GM23338 (cell line): ENCODE measurements at regions not wholly inside any gene's neighbourhood (a gene's known extent, or its start where the extent isn't known, plus 50 kb on each side); places are given as distances from the start of the nearest gene placed in this dataset.

Source experiments
- ATAC-seq: fragments of 200-7000 bp; cut with Tn5 transposase; 3 replicates; pipeline ENCODE4 v1.9.1; 2020
- DNase-seq: peaks from one replicate; pipeline ENCODE4 v3.0.0-alpha.2; 2015; ENCODE audit warnings: low spot score
- H2AFZ ChIP-seq: fragments of 200-600 bp; sonication (generic); 2 replicates; pipeline ENCODE4 v1.8.0; 2016; ENCODE audit warnings: antibody characterized with exemption, mild to moderate bottlenecking, moderate library complexity
- H3F3A ChIP-seq: fragments of 200-600 bp; sonication (generic); replicated peaks from 2 replicates; pipeline ENCODE4 v1.8.0; 2017; ENCODE audit warnings: antibody characterized with exemption, mixed run types, low read depth
- H3K27ac ChIP-seq: fragments of 200-600 bp; sonication (generic); 2 replicates; pipeline ENCODE4 v1.6.1; 2016; ENCODE audit warnings: low read depth
- H3K27me3 ChIP-seq: fragments of 200-600 bp; sonication (generic); 2 replicates; pipeline ENCODE4 v1.8.0; 2016; ENCODE audit warnings: mild to moderate bottlenecking, mixed run types, moderate library complexity; ENCODE audit not compliant: insufficient read depth
- H3K36me3 ChIP-seq: fragments of 200-600 bp; sonication (generic); 2 replicates; pipeline ENCODE4 v1.8.0; 2016; ENCODE audit warnings: mild to moderate bottlenecking; ENCODE audit not compliant: insufficient read depth
- H3K4me1 ChIP-seq: fragments of 200-600 bp; sonication (generic); 2 replicates; pipeline ENCODE4 v1.8.0; 2016; ENCODE audit warnings: mild to moderate bottlenecking, moderate library complexity; ENCODE audit not compliant: insufficient read depth
- H3K4me2 ChIP-seq: fragments of 200-600 bp; sonication (generic); 2 replicates; pipeline ENCODE4 v1.7.1; 2017; ENCODE audit warnings: mixed run types
- H3K4me3 ChIP-seq: fragments of 200-600 bp; sonication (generic); 2 replicates; pipeline ENCODE4 v1.6.1; 2016; ENCODE audit warnings: mixed run types
- H3K79me2 ChIP-seq: fragments of 200-600 bp; sonication (generic); replicated peaks from 2 replicates; pipeline ENCODE4 v1.8.0; 2017; ENCODE audit warnings: mild to moderate bottlenecking; ENCODE audit not compliant: insufficient read depth
- H3K9me2 ChIP-seq: fragments of 200-600 bp; sonication (generic); 2 replicates; pipeline ENCODE4 v1.8.0; 2017; ENCODE audit not compliant: insufficient read depth
- H4K20me1 ChIP-seq: fragments of 200-600 bp; sonication (generic); replicated peaks from 2 replicates; pipeline ENCODE4 v1.8.0; 2017; ENCODE audit warnings: mild to moderate bottlenecking; ENCODE audit not compliant: insufficient read depth
- H3K27ac Mint-ChIP-seq: 2 replicates; pipeline ENCODE4 v1.8.0; 2020; ENCODE audit warnings: inconsistent platforms, mild to moderate bottlenecking, moderate library complexity, mixed read lengths
- H3K27me3 Mint-ChIP-seq: 3 replicates; pipeline ENCODE4 v1.8.0; 2022; ENCODE audit warnings: low read depth, mild to moderate bottlenecking, moderate library complexity, mixed read lengths, inconsistent platforms; ENCODE audit not compliant: insufficient read depth, poor library complexity
- H3K36me3 Mint-ChIP-seq: 3 replicates; pipeline ENCODE4 v1.8.0; 2021; ENCODE audit warnings: low read depth, mild to moderate bottlenecking, inconsistent platforms, moderate library complexity, mixed read lengths
- H3K4me1 Mint-ChIP-seq: 3 replicates; pipeline ENCODE4 v1.8.0; 2020; ENCODE audit warnings: mild to moderate bottlenecking, inconsistent platforms, mixed read lengths
- H3K4me3 Mint-ChIP-seq: 3 replicates; pipeline ENCODE4 v1.8.0; 2021; ENCODE audit warnings: moderate library complexity, mild to moderate bottlenecking, inconsistent platforms, mixed read lengths
- H3K9me3 Mint-ChIP-seq: 3 replicates; pipeline ENCODE4 v1.8.0; 2020; ENCODE audit warnings: moderate library complexity, mild to moderate bottlenecking, inconsistent platforms, mixed read lengths
- EZH2 ChIP-seq: fragments of 200-600 bp; sonication (generic); IDR thresholded peaks from one replicate; pipeline ENCODE4 v1.8.0; 2017; ENCODE audit warnings: antibody characterized with exemption, mild to moderate bottlenecking, low read depth; ENCODE audit not compliant: unreplicated experiment
- EZH2phosphoT487 ChIP-seq: fragments of 200-600 bp; sonication (generic); IDR thresholded peaks from one replicate; pipeline ENCODE4 v1.8.1; 2018; ENCODE audit warnings: antibody characterized with exemption; ENCODE audit not compliant: unreplicated experiment
- POLR2AphosphoS5 ChIP-seq: IDR thresholded peaks from 2 replicates; pipeline ENCODE4 v1.6.1; 2016; ENCODE audit warnings: antibody characterized with exemption, low read depth
- STAT1 ChIP-seq: IDR thresholded peaks from one replicate; pipeline ENCODE4 v1.6.1; 2016; ENCODE audit warnings: antibody characterized with exemption; ENCODE audit not compliant: unreplicated experiment
- ZNF114 ChIP-seq: fragments of 250-450 bp; sonication (Bioruptor Pico); IDR thresholded peaks from 2 replicates; pipeline ENCODE4 v1.5.0; 2020; ENCODE audit warnings: mild to moderate bottlenecking, moderate library complexity
- TF ChIP-seq, protein P1 (sequence below): fragments of 250-450 bp; sonication (Bioruptor Pico); IDR thresholded peaks from 2 replicates; pipeline ENCODE4 v1.5.0; 2020; ENCODE audit warnings: mild to moderate bottlenecking, moderate library complexity

GRCh38 chr6:164547076-164547475 lies 762.3 kb downstream of the C6orf118 start:
- H3K27ac ChIP-seq: no peak overlapping the region
- Mint-ChIP-seq H3K27ac (no peak overlapping the region), H3K27me3 (no peaks in the 10 kb centered on the region), H3K4me3 (no peak overlapping the region), H3K4me1 (no peaks in the 10 kb centered on the region), H3K36me3 (no peaks in the 10 kb centered on the region), H3K9me3 (peaks cover 5% of the 10 kb centered on the region; the same call in 1 of the 3 replicates)
- H3K79me2 ChIP-seq: no peaks in the 10 kb centered on the region
- H3K4me2 ChIP-seq: no peak overlapping the region
- no peak overlapping the region for H2AFZ ChIP-seq
- H3K27me3 ChIP-seq: no peaks in the 10 kb centered on the region
- H3K4me1 ChIP-seq: no peaks in the 10 kb centered on the region
- H3F3A ChIP-seq: no peaks in the 10 kb centered on the region
- no peaks in the 10 kb centered on the region for H3K36me3 ChIP-seq
- DNase-seq (no peak), ATAC-seq (no peak)
- TF ChIP-seq EZH2: no peak
- TF ChIP-seq POLR2AphosphoS5: no peak
- TF ChIP-seq, protein P1, sequence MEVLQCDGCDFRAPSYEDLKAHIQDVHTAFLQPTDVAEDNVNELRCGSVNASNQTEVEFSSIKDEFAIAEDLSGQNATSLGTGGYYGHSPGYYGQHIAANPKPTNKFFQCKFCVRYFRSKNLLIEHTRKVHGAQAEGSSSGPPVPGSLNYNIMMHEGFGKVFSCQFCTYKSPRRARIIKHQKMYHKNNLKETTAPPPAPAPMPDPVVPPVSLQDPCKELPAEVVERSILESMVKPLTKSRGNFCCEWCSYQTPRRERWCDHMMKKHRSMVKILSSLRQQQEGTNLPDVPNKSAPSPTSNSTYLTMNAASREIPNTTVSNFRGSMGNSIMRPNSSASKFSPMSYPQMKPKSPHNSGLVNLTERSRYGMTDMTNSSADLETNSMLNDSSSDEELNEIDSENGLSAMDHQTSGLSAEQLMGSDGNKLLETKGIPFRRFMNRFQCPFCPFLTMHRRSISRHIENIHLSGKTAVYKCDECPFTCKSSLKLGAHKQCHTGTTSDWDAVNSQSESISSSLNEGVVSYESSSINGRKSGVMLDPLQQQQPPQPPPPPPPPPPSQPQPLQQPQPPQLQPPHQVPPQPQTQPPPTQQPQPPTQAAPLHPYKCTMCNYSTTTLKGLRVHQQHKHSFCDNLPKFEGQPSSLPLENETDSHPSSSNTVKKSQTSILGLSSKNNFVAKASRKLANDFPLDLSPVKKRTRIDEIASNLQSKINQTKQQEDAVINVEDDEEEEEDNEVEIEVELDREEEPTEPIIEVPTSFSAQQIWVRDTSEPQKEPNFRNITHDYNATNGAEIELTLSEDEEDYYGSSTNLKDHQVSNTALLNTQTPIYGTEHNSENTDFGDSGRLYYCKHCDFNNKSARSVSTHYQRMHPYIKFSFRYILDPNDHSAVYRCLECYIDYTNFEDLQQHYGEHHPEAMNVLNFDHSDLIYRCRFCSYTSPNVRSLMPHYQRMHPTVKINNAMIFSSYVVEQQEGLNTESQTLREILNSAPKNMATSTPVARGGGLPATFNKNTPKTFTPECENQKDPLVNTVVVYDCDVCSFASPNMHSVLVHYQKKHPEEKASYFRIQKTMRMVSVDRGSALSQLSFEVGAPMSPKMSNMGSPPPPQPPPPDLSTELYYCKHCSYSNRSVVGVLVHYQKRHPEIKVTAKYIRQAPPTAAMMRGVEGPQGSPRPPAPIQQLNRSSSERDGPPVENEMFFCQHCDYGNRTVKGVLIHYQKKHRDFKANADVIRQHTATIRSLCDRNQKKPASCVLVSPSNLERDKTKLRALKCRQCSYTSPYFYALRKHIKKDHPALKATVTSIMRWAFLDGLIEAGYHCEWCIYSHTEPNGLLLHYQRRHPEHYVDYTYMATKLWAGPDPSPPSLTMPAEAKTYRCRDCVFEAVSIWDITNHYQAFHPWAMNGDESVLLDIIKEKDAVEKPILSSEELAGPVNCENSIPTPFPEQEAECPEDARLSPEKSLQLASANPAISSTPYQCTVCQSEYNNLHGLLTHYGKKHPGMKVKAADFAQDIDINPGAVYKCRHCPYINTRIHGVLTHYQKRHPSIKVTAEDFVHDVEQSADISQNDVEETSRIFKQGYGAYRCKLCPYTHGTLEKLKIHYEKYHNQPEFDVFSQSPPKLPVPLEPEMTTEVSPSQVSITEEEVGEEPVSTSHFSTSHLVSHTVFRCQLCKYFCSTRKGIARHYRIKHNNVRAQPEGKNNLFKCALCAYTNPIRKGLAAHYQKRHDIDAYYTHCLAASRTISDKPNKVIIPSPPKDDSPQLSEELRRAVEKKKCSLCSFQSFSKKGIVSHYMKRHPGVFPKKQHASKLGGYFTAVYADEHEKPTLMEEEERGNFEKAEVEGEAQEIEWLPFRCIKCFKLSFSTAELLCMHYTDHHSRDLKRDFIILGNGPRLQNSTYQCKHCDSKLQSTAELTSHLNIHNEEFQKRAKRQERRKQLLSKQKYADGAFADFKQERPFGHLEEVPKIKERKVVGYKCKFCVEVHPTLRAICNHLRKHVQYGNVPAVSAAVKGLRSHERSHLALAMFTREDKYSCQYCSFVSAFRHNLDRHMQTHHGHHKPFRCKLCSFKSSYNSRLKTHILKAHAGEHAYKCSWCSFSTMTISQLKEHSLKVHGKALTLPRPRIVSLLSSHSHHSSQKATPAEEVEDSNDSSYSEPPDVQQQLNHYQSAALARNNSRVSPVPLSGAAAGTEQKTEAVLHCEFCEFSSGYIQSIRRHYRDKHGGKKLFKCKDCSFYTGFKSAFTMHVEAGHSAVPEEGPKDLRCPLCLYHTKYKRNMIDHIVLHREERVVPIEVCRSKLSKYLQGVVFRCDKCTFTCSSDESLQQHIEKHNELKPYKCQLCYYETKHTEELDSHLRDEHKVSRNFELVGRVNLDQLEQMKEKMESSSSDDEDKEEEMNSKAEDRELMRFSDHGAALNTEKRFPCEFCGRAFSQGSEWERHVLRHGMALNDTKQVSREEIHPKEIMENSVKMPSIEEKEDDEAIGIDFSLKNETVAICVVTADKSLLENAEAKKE (CRISPR knock-in tag): no peak
- no peak for TF ChIP-seq EZH2phosphoT487
- H3K4me3 ChIP-seq: no peak overlapping the region
- no peaks in the 10 kb centered on the region for H4K20me1 ChIP-seq
- H3K9me2 ChIP-seq: peaks cover 12% of the 10 kb centered on the region

DNA sequence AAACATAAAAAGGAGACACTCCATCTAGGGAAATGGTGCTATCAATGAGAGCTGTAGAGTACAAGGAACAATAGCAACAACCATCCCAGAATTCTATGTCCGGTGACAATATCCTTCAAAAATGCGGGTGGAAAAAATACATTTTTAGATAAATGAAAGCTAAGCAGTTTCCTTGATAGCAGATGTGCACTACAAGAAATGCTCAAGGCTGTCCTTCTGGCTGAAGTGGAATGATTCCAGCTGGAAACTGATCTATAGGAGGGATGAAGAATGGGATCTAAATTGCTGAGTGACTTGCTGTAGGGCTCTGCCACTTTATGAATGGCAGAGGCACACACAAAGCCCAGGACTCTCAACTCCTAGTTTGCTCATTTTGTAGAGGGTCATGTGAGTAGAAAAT lies 763.1 kb downstream of the C6orf118 start:
- Mint-ChIP-seq H3K27ac (no peak overlapping the region), H3K4me1 (no peaks in the 10 kb centered on the region), H3K9me3 (peaks cover 5% of the 10 kb centered on the region; the same call in 1 of the 3 replicates), H3K36me3 (no peaks in the 10 kb centered on the region; the same call in 2 of the 3 replicates), H3K4me3 (no peak overlapping the region), H3K27me3 (no peaks in the 10 kb centered on the region)
- DNase-seq: no peak
- no peak for ATAC-seq
- no peaks in the 10 kb centered on the region for H3K4me1 ChIP-seq
- H3K4me2 ChIP-seq: no peak overlapping the region
- H3K27ac ChIP-seq: no peak overlapping the region
- no peaks in the 10 kb centered on the region for H3K79me2 ChIP-seq
- no peak overlapping the region for H3K4me3 ChIP-seq
- H3K27me3 ChIP-seq: no peaks in the 10 kb centered on the region
- peaks cover 11% of the 10 kb centered on the region for H3K9me2 ChIP-seq
- no peaks in the 10 kb centered on the region for H4K20me1 ChIP-seq
- no peaks in the 10 kb centered on the region for H3K36me3 ChIP-seq
- no peaks in the 10 kb centered on the region for H3F3A ChIP-seq
- no peak overlapping the region for H2AFZ ChIP-seq
- no peak for TF ChIP-seq ZNF114 (CRISPR knock-in tag)
- no peak for TF ChIP-seq STAT1
- TF ChIP-seq, protein P1 (CRISPR knock-in tag): no peak
